ENCODE measurements at regions not wholly inside any gene's neighbourhood (a gene's known extent, or its start where the extent isn't known, plus 50 kb on each side); places are given as distances from the start of the nearest gene placed in this dataset.

DNA sequence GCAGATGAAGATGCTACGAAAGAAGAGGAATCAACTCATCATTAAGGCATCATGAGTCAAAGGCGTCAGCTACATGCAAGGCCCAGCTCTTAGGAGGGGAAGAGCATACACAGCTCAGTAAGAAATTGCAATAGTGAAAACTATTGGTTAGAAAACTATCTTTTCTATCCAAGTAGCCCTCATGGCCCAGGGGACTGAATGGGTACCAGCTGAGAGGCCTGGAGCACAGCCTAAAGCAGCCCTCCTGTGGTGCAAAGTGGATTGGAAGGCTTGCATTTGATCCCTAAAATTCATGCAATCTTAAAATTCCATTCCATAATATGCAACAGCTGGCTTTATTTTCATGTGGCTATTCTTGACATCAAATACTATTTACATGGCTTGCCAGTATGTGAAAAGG, 251.8 kb upstream of the USP24 start:
- Mint-ChIP-seq H3K4me1 (peaks cover 10 to 12% of the 10 kb centered on the region in 2 experiments), H3K9me3 (no peaks in the 10 kb centered on the region), H3K4me3 (no peak overlapping the region), H3K27me3 (ENCODE audit: low read depth) (no peaks in the 10 kb centered on the region), H3K36me3 (ENCODE audit: insufficient read depth in 1 of 3, low read depth in 3 of 3) (no peaks in the 10 kb centered on the region), H3K27ac (no peak overlapping the region)
- H3K23ac ChIP-seq (ENCODE audit: insufficient read length, low read depth, low read length): no peak overlapping the region
- H3K56ac ChIP-seq (ENCODE audit: insufficient read length, low read depth, low read length): no peak overlapping the region
- no peak overlapping the region for H3K27ac ChIP-seq (ENCODE audit: insufficient read length, low read depth, low read length)
- TF ChIP-seq, protein P1, sequence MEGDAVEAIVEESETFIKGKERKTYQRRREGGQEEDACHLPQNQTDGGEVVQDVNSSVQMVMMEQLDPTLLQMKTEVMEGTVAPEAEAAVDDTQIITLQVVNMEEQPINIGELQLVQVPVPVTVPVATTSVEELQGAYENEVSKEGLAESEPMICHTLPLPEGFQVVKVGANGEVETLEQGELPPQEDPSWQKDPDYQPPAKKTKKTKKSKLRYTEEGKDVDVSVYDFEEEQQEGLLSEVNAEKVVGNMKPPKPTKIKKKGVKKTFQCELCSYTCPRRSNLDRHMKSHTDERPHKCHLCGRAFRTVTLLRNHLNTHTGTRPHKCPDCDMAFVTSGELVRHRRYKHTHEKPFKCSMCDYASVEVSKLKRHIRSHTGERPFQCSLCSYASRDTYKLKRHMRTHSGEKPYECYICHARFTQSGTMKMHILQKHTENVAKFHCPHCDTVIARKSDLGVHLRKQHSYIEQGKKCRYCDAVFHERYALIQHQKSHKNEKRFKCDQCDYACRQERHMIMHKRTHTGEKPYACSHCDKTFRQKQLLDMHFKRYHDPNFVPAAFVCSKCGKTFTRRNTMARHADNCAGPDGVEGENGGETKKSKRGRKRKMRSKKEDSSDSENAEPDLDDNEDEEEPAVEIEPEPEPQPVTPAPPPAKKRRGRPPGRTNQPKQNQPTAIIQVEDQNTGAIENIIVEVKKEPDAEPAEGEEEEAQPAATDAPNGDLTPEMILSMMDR (conservative IDR thresholded peaks at IDR 0.05): no peak
- no peaks in the 10 kb centered on the region for H3K79me2 ChIP-seq (ENCODE audit: insufficient read depth, low read length)
- no peak overlapping the region for H2BK5ac ChIP-seq (ENCODE audit: insufficient read length, low read length)
- H2BK120ac ChIP-seq (ENCODE audit: low read depth, low read length, poor library complexity, severe bottlenecking): no peak overlapping the region
- no peak overlapping the region for H3T11ph ChIP-seq (ENCODE audit: low read length)
- no peak overlapping the region for H2BK15ac ChIP-seq (ENCODE audit: low read depth, low read length)
- H3K79me1 ChIP-seq (ENCODE audit: insufficient read depth, low read depth, low read length, poor library complexity, severe bottlenecking): no peaks in the 10 kb centered on the region
- H3K4ac ChIP-seq (ENCODE audit: low read depth, low read length): no peak overlapping the region
- WGBS (ENCODE audit: extremely low coverage, insufficient read length, low lambda C conversion rate): no CpG with 5 or more reads among the region's 2 CpGs
- H3K9me3 ChIP-seq (ENCODE audit: control insufficient read depth, low read depth, low read length): no peaks in the 10 kb centered on the region
- no peaks in the 10 kb centered on the region for H3K27me3 ChIP-seq (ENCODE audit: insufficient read depth, low read length)
- no peak overlapping the region for H4K91ac ChIP-seq (ENCODE audit: insufficient read length, low read depth, low read length)
- H3K9ac ChIP-seq (ENCODE audit: extremely low read depth, insufficient read length, low read length): no peak overlapping the region
- no peak overlapping the region for H4K5ac ChIP-seq (ENCODE audit: insufficient read length, low read depth, low read length)
- no peak overlapping the region for H3K14ac ChIP-seq (ENCODE audit: insufficient read depth, low read length)
- no peak overlapping the region for H2AK5ac ChIP-seq (ENCODE audit: insufficient read length, low read length)
- no peak overlapping the region for H3K4me2 ChIP-seq (ENCODE audit: insufficient read depth, insufficient read length, low read length)
- no peak for DNase-seq
- H2BK12ac ChIP-seq (ENCODE audit: insufficient read length, low read depth, low read length): no peak overlapping the region
- H3K4me1 ChIP-seq (ENCODE audit: insufficient read depth, low read length): no peaks in the 10 kb centered on the region
- no peak overlapping the region for H2AFZ ChIP-seq (ENCODE audit: low read length)
- no peak overlapping the region for H3K18ac ChIP-seq (ENCODE audit: insufficient read length, low read depth, low read length)
- no peaks in the 10 kb centered on the region for H4K20me1 ChIP-seq (ENCODE audit: control insufficient read depth, insufficient read depth, insufficient read length)
- H2BK20ac ChIP-seq (ENCODE audit: low read depth, low read length, poor library complexity, severe bottlenecking): no peak overlapping the region
- no peak overlapping the region for H4K8ac ChIP-seq (replicated peaks; ENCODE audit: insufficient read length, low read depth, low read length)
- H3K23me2 ChIP-seq (ENCODE audit: insufficient read length, low read depth, low read length, poor library complexity, severe bottlenecking): no peaks in the 10 kb centered on the region

Data from H9 (cell line).